Testis (tissue), 2 donors: ENCODE measurements at regions not wholly inside any gene's neighbourhood (a gene's known extent, or its start where the extent isn't known, plus 50 kb on each side); places are given as distances from the start of the nearest gene placed in this dataset.
"Not testable (repeated sequence)": the region's sequence is repeated elsewhere in the genome, so short reads cannot be mapped to it uniquely, and the experiment has no call there.

ENCODE experiments used
- DNase-seq: peaks from one replicate; pipeline ENCODE4 v3.0.0-alpha.2; 2019
- H3K27ac ChIP-seq, 2 donors: fragments of 200-600 bp; sonication (generic); one replicate each; pipeline ENCODE4 v1.5.1; 2019
- H3K27me3 ChIP-seq: fragments of 200-600 bp; sonication (generic); one replicate; pipeline ENCODE4 v1.5.1; 2019
- H3K36me3 ChIP-seq: fragments of 200-600 bp; sonication (generic); one replicate; pipeline ENCODE4 v1.5.1; 2017; ENCODE audit warnings: low read depth; ENCODE audit errors: missing control alignments
- H3K4me1 ChIP-seq: fragments of 200-600 bp; sonication (generic); one replicate; pipeline ENCODE4 v1.5.1; 2019
- H3K4me3 ChIP-seq, 2 donors: fragments of 200-600 bp; sonication (generic); one replicate each; pipeline ENCODE4 v1.5.1; 2017 to 2019
- H3K9me3 ChIP-seq: fragments of 200-600 bp; sonication (generic); one replicate; pipeline ENCODE4 v1.5.1; 2017
- WGBS, 2 donors: methylation state at CpG; one replicate each; pipeline ENCODE4 v1.1.5; 2018; 5-methylcytosine and 5-hydroxymethylcytosine counted together
- intact Hi-C: fragments of 100-400 bp; cut with DNase I; formaldehyde crosslinking; loops from one replicate; pipeline ENCODE4 v1.15.1; 2023; ENCODE audit warnings: low total_unique reads
- microRNA-seq, 2 donors: library from miRNA; unstranded; fragments of <30 nt; microRNA quantifications; one replicate each; pipeline ENCODE4, GENCODE V29; 2016; ENCODE audit warnings: borderline number of aligned reads in 2 of 2, borderline replicate concordance in 1 of 2
- small RNA-seq, 2 donors: library from RNA; depleted of rRNA; stranded (forward); fragments of <200 nt; gene quantifications; one replicate each; pipeline ENCODE3, GENCODE V24; 2016

- H3K4me1 ChIP-seq, intact Hi-C loops, H3K4me3 ChIP-seq, H3K27me3 ChIP-seq, H3K27ac ChIP-seq, H3K36me3 ChIP-seq, DNase-seq, H3K9me3 ChIP-seq: not testable (repeated sequence)
- no CpG with 5 or more reads among the region's 8 CpGs for WGBS, 2 donors
Measured at GRCh38 chr7:63604853-63605252, 393.8 kb upstream of the ZNF722 start.

- H3K27ac ChIP-seq, H3K27me3 ChIP-seq, H3K4me1 ChIP-seq, DNase-seq, intact Hi-C loops, H3K36me3 ChIP-seq, H3K4me3 ChIP-seq, H3K9me3 ChIP-seq: not testable (repeated sequence)
- 80% methylated on average over 7 of the region's 13 CpGs; no CpG with 5 or more reads in 1 of the 2 donors for WGBS, 2 donors
Measured at GRCh38 chr7:63617595-63617994, 381.1 kb upstream of the ZNF722 start.

GRCh38 chr7:63620169-63620735 lies 378.4 kb upstream of the ZNF722 start:
- H3K4me1 ChIP-seq, H3K4me3 ChIP-seq, H3K36me3 ChIP-seq, H3K9me3 ChIP-seq, H3K27ac ChIP-seq, DNase-seq, intact Hi-C loops, H3K27me3 ChIP-seq: not testable (repeated sequence)
- WGBS, 2 donors = 80 to 82% methylated on average over 7 to 13 of the region's 14 CpGs

- DNase-seq, H3K4me1 ChIP-seq, H3K36me3 ChIP-seq, intact Hi-C loops, H3K27ac ChIP-seq, H3K27me3 ChIP-seq, H3K4me3 ChIP-seq, H3K9me3 ChIP-seq: not testable (repeated sequence)
- no CpG with 5 or more reads among the region's 105 CpGs for WGBS, 2 donors
Measured at GRCh38 chr7:63627590-63628485, 370.8 kb upstream of the ZNF722 start.

- 78% methylated on average over 5 to 6 of the region's 9 CpGs for WGBS, 2 donors
- H3K36me3 ChIP-seq, H3K9me3 ChIP-seq, H3K27ac ChIP-seq, DNase-seq, H3K27me3 ChIP-seq, intact Hi-C loops, H3K4me1 ChIP-seq, H3K4me3 ChIP-seq: not testable (repeated sequence)
Measured at GRCh38 chr7:63629024-63629423, 369.6 kb upstream of the ZNF722 start.

GRCh38 chr7:63636585-63636984 lies 362.1 kb upstream of the ZNF722 start:
- H3K4me3 ChIP-seq, H3K27me3 ChIP-seq, H3K36me3 ChIP-seq, H3K4me1 ChIP-seq, DNase-seq, H3K9me3 ChIP-seq, intact Hi-C loops, H3K27ac ChIP-seq: not testable (repeated sequence)
- WGBS, 2 donors = no CpG with 5 or more reads among the region's 7 CpGs

GRCh38 chr7:63665553-63665952 lies 333.1 kb upstream of the ZNF722 start:
- intact Hi-C loops, DNase-seq, H3K4me3 ChIP-seq, H3K36me3 ChIP-seq, H3K27me3 ChIP-seq, H3K9me3 ChIP-seq, H3K27ac ChIP-seq, H3K4me1 ChIP-seq: not testable (repeated sequence)
- WGBS, 2 donors = 72 to 90% methylated on average over 2 of the region's 7 CpGs

- 73 to 82% methylated on average over 3 of the region's 7 CpGs for WGBS, 2 donors
- H3K9me3 ChIP-seq, intact Hi-C loops, H3K27me3 ChIP-seq, H3K4me3 ChIP-seq, H3K36me3 ChIP-seq, H3K4me1 ChIP-seq, H3K27ac ChIP-seq, DNase-seq: not testable (repeated sequence)
Measured at GRCh38 chr7:63691408-63691807, 307.2 kb upstream of the ZNF722 start.

GRCh38 chr7:63694296-63694695 lies 304.4 kb upstream of the ZNF722 start:
- intact Hi-C loops, H3K4me3 ChIP-seq: not testable (repeated sequence)
- no CpG with 5 or more reads among the region's 41 CpGs for WGBS, 2 donors

More at GRCh38 chr7:63694296-63694695, 304.4 kb upstream of the ZNF722 start:
- H3K27ac ChIP-seq, H3K27me3 ChIP-seq, H3K36me3 ChIP-seq, H3K9me3 ChIP-seq, H3K4me1 ChIP-seq: not testable (repeated sequence)
- DNase-seq = peak; percentile 71

Small RNA genes lying in the stretch of these regions (microRNA-seq; reads per million reads assigned to microRNA genes)
- gene MIR4283-2 = 0 reads per million in 2 donors

Small RNA genes lying in the stretch of these regions (small RNA-seq; reads per million reads assigned to genes)
- gene MIR4283-2 = 0 reads per million in 2 donors
